ENCODE measurements at regions not wholly inside any gene's neighbourhood (a gene's known extent, or its start where the extent isn't known, plus 50 kb on each side); places are given as distances from the start of the nearest gene placed in this dataset.
A peak's percentile ranks its signal among the peaks of the same experiment; 100 is the strongest.

DNA sequence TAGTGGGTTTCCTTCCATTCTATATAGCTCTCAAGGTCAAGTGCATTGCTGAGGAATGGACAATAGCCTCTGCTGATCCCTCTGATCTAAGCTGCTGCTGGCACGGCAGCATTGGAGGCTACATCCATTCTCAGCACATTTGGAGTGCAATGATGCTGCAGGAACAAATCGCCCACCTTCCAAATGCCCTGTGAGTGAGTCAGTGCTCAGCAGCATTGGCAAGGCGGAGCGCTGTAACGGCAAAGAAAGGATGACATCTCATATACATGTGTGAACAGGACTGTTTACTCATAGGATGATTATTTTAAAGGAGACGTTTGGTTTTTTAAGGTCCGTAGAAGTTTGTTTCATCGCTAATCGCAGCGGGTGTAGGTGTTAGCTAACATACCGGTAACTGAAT is 408.7 kb downstream of the ARHGEF28 start:
- FAIRE-seq: no peak
- DNase-seq (ENCODE audit: extremely low spot score, insufficient read length, low read depth): no peak

DNA sequence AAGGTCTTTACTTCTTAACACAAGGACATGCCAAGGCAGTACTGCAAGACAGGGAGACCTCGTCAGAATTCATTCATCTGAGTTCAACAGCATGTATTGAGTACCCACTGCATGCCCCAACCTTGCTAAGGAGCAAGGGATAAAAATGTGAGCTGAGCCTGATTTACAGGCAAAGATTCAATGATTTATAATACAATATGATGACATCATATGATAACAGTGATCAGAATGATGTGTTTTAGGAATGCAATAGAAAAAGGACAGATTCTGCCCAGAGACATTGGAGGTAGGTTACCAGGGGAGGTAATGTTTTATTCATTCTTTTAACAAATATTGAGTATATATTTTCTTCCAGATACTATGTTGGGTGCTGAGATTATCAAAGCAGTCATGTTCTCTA is 406.6 kb downstream of the ARHGEF28 start:
- DNase-seq (ENCODE audit: extremely low spot score, insufficient read length, low read depth): no peak
- FAIRE-seq: no peak

DNA sequence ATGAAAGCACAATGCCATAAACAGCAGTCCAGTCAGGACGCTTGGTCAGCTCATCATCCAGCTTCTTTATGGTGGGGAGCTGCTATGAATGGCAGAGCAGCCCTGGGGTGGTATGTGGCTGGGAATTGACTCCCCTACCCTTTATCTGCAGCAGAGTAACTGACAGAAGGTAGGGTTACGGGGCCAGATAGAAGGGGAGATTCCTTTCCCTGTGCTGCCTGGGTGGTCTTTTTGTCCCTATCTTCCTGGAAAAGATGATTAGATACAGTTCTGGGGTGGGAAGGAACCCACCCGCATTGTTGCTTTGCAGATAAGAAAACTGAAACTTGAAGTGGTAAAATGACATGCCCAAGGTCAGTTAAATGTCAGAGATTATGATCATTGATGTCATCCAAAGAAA is 405.5 kb downstream of the ARHGEF28 start:
- DNase-seq (ENCODE audit: extremely low spot score, insufficient read length, low read depth) (no peak), FAIRE-seq (no peak)

DNA sequence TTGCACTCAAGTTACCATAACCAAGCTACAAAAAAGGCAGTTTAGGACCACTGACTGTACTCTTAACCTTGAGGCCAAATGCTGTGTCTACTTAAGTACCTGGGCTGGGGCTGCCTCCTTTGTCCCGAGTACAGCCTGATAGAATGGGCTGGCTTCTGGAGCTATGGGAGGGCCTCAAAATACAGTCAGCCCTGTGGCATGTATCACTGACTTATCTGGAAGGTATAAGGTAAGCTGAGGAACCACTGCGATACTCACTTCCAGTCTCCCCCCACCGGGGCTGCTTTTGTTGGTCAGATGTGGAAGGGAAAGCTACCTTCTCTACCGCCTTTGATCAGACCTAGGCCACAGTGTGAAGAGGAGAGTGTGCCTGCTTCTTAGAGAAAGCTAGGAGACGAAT is 404.8 kb downstream of the ARHGEF28 start:
- no peak for DNase-seq (ENCODE audit: extremely low spot score, insufficient read length, low read depth)
- FAIRE-seq: no peak

DNA sequence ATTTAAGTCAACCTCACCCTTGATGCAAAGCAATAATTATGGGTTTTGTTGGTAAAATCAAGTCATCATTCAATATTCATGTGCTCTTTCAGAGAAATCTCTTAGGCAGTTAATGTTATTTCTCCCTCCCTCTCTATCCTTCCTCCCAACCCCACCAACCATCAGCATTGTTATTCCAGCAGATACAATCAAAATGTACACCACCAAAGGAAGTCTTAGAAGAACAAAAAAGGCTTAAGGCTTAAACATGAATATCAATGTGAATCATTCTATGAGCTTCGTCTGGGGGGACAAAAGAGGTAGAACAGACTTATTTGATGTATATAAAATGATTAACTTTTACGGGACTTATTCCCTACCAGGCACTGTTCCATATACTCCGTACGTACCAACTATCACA is 404.4 kb downstream of the ARHGEF28 start:
- FAIRE-seq: no peak
- no peak for DNase-seq (ENCODE audit: extremely low spot score, insufficient read length, low read depth)

DNA sequence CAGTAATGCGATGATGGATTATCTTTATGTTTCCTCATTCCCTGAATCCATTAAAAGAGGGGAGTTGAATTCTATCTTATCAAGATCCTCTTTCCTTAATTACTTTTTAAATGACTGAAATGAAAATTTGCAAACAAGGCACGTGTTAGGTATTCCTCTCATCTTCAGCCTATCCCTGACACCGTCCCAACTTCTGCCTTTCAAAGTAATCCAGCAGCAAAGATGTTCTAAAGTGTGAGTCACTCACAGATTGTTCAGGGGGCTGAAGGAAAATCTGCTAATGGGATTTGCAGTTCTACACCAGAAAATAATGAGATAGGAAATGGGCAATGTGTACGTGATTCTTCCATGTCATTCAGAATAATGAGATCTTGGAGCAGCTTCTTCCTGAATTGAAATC is 403.0 kb downstream of the ARHGEF28 start:
- DNase-seq (ENCODE audit: extremely low spot score, insufficient read length, low read depth) (no peak), FAIRE-seq (no peak)

DNA sequence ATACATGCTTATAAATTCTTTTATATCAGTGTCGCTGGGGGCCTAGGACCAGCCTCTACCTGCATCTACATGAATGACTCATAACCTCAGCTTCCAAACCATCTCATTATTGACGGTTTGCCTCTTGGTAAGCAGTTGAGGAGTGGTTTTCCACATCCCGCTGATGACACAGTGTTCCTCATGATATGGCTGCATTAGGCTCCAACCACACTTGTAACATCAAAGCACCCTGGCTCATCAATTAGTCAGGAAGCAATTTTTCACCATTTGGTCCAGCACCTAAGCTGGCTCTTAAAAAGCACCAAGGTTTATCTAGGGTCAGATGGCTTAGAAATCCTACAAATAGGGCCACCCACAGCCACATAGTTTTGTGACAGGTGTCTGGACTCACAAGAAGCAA is 402.4 kb downstream of the ARHGEF28 start:
- DNase-seq (ENCODE audit: extremely low spot score, insufficient read length, low read depth): no peak
- FAIRE-seq: no peak

DNA sequence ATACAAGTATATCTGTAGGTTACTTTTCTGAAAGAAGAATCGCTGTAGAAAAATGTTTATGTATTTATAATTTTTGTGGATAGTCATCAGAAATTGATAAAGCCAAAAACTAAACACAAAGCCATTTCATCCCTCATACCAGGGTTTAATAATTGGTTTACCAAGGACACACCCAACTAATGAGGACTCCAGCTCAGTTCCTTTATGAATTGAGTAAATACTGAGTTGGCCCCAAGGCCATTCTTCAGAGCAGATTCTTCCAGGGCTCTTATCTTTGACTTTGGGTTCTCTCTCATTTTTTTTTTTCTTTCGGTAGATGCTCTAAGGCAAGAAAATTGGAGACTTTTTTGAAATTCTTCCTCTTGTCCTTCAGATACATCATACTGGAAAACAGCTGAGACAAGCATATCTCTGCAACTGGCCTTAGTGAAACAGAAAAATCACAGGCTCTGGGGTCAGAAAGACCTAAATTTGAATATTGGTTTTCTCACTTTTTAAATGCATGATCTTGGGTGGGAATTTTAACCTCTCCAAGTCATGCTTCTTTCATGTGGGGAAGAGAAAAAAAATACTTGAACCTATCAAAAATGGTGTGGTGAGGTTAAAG is 401.8 kb downstream of the ARHGEF28 start:
- FAIRE-seq: no peak
- no peak for DNase-seq (ENCODE audit: extremely low spot score, insufficient read length, low read depth)

DNA sequence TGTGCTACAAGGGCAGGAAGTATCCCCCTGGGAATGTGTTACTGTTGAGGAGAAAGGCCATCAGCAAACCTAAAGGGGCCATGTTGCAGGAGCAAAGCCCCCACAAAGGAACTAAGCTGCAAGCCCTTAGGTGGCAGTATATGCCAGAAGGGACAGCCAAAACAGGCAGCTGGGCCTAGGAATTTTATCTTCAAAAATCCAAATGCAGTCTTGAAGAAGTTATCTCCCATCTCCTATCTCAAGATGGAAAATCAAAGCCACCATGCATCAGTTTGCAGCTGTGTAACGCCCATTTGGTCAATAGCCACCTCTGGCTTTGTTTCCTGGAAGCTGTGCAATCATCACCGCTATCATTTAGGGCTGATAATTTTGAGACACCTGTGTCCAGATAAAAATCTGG is 400.3 kb downstream of the ARHGEF28 start:
- FAIRE-seq: no peak

DNA sequence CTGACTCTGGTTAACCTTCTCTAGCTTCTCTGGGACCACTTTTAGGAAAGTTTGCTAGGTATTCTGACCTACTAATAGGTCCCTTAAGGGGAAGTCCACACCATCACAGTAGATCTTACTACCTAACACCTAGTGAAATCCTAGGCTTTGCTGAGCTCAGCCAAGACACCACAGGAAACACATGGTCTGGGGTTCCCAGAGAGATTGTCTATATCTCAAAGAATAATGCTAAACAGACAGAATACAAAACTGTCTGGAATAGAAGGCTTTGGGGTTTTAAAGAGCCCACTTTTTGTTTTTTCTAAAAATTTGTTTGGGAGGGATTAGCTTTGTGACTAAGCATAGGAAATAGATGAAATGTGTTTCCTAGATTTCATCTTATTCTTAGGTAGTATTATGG is 395.1 kb downstream of the ARHGEF28 start:
- DNase-seq (ENCODE audit: extremely low spot score, insufficient read length, low read depth) (no peak), FAIRE-seq (no peak)

More for the DNA sequence above, 400.3 kb downstream of the ARHGEF28 start:
- DNase-seq (ENCODE audit: extremely low spot score, insufficient read length, low read depth): no peak

DNA sequence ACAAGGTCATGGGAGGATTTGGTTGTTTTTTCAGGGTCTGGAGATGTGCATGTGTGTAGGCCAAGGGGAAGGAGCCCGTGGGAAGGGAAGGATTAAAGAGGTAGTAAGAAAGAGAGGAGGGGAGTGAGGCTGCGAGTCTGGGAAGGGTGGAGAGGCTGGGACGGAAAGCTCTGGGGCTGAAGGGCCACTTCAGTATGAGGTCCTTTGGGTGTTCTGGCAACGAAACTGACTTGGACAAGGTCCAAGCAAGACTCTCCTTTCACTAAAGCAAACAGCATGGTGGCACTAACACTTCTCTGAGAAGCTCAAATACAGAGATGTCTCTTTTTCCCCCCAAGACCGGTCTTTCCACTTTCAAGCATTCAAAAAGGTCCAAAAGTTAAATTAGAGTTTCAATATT is 394.5 kb downstream of the ARHGEF28 start:
- FAIRE-seq (no peak), DNase-seq (ENCODE audit: extremely low spot score, insufficient read length, low read depth) (no peak)

DNA sequence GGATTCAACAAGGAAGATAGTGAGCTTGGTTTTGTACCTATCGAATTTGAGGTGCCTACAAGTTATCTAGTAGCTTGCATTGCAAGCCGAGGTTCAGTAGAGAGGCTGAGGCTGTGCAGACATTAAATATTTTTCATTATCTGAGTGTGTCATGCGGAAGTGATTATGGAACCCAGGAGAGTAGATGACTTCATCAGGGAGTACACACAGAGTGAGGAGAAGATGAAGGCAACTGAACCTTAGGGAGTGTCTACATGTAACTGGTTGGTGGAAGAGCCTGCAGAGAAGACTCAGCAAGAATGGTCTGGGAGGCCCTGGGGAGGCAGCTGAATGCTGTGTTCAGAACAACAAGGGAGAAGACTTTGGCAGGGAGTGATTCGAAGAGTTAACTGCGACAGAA is 393.9 kb downstream of the ARHGEF28 start:
- FAIRE-seq (no peak), DNase-seq (ENCODE audit: extremely low spot score, insufficient read length, low read depth) (no peak)

DNA sequence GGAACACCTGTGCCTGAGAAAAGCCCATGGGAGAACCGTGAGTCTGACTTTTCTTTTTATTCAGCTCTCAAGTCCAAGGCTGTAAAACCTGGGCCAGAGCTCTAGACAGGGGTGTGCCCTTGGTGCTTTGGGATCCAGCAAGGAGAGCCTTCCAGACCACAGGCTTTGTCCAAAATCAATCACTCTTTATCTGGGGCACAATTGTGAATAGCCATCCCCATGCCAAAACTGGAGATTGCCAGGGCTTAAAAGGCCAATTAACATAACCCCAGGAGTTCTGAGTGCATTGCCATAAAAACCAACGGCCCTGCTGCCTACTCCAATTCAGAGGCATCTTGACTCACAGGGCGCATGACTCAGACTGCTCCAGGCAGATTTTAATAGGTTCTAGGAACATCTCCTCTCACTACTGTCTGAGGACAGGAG is 391.8 kb downstream of the ARHGEF28 start:
- DNase-seq (ENCODE audit: extremely low spot score, insufficient read length, low read depth): no peak
- no peak for FAIRE-seq

DNA sequence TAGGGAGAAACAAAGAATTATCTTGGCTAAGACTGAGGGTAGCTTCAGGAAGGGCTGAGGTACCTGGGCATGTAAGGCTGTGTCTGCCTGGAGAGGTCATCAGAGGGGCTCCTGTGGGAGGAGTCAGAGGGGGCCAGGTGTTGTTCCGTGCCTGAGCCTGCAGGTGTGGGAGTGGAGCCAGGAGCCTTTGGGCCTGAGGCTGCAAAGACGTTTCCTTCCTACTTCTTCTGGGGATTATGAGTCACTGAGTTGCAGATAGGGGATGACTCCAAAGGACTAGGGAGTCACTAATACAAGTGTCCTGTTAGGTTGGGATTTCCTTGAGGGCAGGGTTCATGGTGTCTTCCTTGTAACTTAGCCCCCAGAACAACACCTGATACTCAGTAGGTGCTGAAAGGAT is 391.1 kb downstream of the ARHGEF28 start:
- no peak for DNase-seq (ENCODE audit: extremely low spot score, insufficient read length, low read depth)
- FAIRE-seq: no peak

DNA sequence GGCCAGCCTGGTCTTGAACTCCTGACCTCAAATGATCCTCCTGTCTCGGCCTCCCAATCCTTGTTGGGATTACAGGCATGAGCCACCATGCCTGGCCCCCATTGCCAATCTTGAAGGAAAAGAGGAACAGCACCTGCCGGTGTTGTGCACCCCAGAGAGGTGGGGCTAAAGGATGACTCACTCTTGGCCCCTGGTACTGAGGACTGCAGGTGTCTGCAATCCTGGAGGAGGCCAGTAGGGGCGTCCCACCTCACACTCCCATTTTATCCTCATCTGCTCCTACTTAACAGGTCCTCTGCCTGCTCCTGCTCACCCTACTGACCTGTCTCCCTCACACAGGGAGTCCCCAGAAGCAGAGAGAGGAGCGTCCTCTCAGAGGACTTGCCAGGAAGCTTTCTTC is 390.4 kb downstream of the ARHGEF28 start:
- no peak for FAIRE-seq
- DNase-seq (ENCODE audit: extremely low spot score, insufficient read length, low read depth): peak; percentile 5

DNA sequence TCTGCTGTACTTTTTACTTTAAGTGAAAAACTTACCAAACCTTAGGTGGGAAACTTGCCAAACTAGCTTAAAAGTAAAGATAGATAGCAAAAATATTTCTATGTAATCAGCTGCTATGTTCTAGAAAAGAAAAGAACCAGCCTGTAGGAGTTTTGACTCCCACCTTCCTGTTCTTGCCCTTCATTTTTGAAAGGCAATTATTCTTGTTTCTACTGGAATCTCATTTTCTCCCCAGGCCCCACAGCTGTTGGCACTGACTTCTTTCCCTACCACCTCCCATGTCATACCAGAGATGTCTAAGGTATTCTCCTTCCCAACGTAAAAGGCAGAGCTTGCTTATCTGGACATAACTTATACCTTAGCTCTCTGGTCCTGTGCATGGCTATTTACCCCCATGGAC is 389.7 kb downstream of the ARHGEF28 start:
- DNase-seq (ENCODE audit: extremely low spot score, insufficient read length, low read depth): no peak
- no peak for FAIRE-seq

DNA sequence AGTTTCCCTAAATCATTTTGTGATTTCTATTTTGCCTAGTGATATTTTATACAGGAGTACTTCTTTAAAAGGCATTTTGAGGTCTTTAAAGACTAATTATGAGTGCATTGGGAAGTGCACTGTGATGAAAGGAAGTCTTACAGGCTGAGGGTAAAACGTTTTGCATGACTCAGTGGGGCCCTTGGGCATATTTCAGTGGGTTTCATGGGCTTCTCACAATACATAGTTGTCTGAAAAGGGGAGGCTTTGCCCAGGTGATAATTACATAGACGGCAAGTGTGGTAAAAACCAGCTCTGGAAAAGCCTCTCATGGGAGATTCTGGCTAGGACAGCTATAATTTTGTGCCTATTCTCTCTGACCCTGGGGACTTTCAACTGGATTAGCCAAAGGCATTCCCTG is 387.2 kb downstream of the ARHGEF28 start:
- FAIRE-seq: no peak
- no peak for DNase-seq (ENCODE audit: extremely low spot score, insufficient read length, low read depth)

DNA sequence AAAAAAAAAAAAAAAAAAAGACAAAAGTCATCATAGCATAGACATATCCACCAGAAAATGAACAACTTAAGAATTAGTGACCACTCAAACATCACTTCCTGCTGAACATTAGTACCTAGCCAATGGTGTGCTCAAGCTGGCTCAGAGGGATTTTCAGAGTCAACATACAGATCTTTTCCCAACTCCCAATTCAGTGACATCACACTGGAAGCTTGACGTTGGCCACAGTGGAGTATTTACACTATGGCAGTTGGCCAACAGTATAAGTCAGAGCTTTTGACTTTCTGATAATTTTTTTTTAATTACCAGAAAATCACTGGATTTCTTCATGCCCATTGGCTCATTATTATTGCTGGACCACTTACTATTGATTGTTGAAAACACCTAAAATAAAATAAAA is 383.5 kb downstream of the ARHGEF28 start:
- FAIRE-seq (no peak), DNase-seq (ENCODE audit: extremely low spot score, insufficient read length, low read depth) (no peak)

DNA sequence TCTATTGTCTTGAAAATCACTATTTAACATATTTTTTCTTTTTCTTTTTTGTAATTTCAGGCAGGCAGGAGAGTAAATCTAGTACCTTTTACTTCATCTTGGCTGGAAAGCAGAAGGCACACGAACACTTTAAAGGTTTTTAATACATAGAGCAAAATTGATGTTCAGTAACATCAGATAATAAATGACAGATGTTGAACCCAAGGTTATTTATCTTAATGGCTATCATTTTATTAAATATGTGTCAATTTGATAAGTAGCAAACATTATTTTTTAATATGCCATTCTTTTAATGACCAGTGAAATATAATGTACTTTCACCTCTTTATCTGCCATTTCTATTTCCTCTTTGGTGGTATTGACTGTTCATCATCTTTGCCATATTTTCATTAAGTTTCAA is 381.2 kb downstream of the ARHGEF28 start:
- DNase-seq (ENCODE audit: extremely low spot score, insufficient read length, low read depth) (no peak), FAIRE-seq (no peak)

DNA sequence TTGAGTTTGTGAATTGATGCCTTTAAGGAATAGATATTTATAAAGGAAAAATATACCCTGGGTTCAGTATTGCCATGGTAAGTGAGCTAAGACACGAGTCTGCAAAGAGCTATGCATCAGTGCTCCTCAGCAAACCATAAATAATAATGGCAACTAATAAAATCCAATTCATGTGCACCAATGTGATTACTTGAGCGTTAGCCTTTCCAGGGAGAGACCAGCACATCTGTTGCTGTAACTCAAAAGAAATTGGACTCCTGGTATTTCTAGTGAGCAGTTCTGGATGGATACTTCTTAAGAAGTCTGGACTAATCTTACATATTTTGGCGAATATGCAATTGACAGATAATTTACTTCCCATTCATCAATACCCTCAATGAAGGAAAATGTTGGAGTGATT is 373.3 kb downstream of the ARHGEF28 start:
- DNase-seq (ENCODE audit: extremely low spot score, insufficient read length, low read depth) (no peak), FAIRE-seq (no peak)

DNA sequence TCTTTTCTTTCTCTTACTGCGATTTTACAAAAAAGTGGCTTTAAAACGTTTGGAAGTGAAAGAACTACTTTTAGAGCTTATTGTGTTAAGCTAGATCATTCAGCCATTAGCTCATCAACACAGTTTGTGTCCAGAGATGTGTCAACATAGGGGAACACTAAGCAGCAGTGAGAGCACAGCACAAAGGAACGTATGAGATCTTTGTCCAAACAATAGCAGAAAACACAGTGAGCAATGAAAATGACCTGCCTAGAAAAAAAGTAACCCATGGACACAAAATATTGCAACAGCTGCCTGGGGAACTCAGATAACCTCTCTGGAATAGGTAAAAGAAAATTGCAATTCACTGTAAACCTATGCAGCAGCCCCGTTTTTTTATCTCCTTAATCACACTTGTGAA is 372.5 kb downstream of the ARHGEF28 start:
- FAIRE-seq (no peak), DNase-seq (ENCODE audit: extremely low spot score, insufficient read length, low read depth) (no peak)

DNA sequence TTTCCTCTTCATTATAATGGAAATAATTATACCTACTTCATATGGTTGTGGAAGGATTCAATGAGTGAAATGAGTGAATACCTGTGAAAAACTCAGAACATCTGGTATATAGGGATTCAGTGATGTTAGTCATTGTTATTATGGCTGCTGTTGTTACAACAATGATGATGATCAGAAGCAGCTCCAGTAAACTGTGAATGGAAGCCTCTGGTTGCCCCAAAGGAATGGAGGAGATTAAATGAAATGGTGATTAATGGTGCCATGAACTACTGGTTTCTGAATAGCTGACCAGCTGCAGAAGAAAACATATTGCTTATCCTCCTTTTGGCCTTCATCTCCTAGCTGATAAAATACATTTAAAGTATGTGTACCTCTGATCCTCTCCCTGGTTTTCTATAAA is 372.0 kb downstream of the ARHGEF28 start:
- DNase-seq (ENCODE audit: extremely low spot score, insufficient read length, low read depth): no peak

More for the DNA sequence above, 372.0 kb downstream of the ARHGEF28 start:
- no peak for FAIRE-seq
